ENCODE measurements at regions not wholly inside any gene's neighbourhood (a gene's known extent, or its start where the extent isn't known, plus 50 kb on each side); places are given as distances from the start of the nearest gene placed in this dataset.
"Not testable (repeated sequence)": the region's sequence is repeated elsewhere in the genome, so short reads cannot be mapped to it uniquely, and the experiment has no call there.

DNA sequence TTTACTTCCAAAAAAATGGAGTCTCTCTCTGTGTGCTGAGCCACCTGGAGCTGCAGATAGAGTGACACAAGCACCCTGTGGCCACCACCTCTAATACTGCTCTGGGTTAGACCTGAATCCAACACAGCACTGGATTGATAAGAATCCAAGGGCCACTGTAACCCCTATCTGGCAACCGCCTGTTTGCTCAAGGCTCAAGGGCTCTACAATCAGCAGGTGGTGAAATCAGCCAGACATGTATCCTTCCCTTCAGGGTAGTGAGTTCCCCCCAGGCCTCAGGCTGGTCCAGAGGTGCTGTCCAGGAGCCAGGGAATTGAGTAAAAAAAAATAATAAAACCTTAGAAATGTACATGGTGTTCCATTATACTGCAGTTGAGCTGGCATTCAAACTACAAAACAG, 509.0 kb downstream of the KIF4B start:
- no peak for DNase-seq

DNA sequence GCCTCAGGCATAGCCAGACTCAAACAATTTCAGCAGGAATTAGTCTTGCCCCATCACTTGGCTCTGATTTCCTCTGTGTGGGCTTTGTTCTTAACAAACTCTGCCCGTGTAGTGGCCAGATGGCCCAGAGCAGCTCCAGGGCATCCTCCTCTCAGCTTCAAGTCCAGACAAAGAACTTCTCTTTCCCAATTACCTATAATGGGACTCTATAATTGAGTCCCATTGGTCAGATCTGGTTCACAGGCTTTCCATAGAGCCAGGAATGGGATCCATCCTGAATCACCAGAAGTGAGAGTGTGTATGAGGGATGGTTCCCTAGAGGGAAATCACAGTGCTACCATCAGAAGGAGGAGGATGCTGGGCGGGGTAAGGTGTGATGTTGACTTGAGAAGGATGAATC, 515.8 kb downstream of the KIF4B start:
- DNase-seq = no peak

DNA sequence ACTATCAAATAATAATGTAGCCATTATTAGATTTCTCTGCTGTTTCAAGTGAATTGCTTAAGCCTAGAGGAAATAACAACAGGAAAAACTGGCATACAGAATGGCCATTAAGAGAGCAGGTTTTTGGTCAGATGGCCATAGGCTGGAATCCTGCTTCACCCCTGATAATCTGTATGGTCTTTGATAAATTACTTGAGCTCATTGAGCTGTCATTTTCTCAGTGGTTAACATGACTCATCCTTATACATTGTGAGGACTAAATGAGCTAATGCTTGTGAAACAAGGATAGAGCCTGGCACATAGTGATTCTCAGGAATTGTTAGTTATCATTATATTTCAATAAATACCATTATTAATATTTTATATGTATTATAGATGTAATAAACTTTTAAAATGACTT, 516.5 kb downstream of the KIF4B start:
- DNase-seq = no peak

DNA sequence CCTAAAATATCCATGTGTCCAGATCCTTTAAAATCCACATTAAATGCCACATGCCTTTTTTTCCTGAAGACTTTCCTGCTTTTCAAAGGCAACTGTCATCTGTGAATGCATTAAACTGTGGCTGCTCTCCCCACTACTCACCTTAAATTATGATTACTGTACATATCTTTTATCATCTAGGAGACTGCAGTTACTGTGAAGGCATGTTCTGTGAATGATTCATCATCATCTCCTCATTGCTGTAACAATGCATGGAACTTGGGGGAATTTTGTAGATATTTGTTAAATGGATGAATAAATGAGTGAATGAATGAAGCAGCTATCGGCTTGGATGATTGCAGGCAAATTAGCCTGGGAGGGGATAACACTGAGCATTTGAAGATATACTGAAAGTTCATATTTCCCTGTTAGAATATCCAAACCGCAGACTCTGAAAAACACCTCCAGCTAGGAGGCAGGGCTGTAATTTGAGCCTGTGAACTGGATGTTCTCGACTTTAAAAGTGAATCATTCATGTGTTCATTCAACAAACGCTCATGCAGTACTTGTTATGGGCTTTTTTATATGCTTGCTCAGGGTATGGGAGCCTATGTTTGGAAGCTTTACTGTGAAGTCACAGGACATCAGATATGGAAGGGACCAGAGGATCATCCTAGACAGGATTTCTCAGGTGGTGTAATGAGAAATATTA, 519.2 kb downstream of the KIF4B start:
- DNase-seq = no peak

DNA sequence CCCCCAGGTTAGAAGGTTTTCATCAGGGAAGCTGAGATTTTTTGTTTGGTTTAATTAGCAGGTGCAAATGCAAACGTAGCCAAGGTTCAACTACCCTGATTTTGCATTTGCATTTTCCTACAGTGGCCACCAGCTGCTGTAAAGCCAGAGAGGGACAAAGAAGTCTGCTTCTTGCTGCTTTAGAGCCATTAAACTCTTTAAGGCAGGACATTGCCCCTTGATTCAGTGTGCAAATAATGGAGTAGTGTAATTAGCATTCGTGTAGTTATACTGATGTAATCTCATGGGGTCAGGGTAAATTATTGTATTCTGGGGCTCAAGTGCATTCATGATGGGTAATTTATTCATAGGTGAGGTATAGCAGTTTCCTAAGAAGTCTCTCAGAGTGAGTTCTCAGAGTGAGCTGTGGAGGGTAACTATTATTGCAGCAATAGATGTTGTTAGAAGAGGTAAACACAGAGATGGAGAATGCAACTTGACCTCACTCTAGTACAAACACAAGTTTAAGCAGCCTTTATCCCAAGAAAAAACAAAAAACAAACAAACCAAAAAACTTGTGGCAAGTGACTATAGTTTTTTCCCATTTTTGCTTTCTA, 526.5 kb downstream of the KIF4B start:
- DNase-seq = no peak

DNA sequence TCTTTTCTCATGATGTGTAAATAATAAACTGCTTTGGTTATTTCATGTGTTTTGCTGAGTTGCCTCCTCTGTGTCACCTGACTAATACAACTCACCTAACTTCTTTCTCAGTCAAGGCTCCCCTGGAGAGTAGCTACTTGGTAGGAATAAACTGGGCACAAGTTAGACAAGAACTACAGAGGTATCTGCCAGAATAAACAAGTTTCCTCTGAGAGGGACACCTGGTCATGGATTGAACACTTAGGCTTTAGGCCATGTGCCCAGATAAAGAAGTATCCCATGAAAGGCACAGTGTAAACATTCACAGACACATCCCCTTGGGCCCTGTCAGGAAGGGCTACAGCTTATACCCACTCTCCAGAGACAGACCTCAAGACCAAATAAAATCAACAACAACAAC, 532.5 kb downstream of the KIF4B start:
- no peak for DNase-seq

DNA sequence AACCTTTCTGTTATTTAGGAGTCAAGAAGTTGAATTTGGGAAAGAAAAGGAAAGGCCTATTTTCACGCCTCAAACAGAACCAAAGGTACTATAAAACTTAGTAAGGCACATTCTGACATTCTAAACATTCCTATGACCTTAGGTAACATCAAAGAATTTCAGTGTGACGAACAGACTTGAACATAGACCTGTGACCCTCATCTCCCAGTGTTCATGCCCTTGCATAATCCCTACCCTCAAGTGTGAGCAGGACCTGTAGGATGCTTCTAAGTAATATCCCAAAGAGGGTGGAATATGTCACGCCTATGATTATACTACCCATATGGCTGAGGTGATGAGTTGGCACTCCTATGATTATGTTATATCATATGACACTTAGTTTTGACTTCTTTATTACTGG, 540.9 kb downstream of the KIF4B start:
- DNase-seq = no peak

DNA sequence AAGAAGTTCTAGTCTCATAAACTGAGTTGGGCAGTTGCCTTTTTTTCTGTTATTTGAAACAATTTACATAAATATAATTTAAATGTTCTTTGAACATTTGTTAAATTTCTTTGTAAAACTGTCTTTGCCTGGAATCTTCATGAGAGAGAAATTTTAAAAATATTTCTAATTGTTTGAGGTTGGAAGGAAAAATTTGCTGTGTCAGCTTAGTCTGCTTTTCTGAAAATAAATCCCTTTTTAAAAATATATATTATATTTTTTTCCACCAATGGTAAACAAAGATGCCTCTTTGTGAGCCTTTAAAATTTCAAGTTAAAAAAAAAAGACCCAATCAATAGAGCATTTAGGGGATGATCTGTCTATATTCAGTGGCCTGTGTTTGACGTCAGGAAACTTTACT, 542.7 kb downstream of the KIF4B start:
- DNase-seq = no peak

DNA sequence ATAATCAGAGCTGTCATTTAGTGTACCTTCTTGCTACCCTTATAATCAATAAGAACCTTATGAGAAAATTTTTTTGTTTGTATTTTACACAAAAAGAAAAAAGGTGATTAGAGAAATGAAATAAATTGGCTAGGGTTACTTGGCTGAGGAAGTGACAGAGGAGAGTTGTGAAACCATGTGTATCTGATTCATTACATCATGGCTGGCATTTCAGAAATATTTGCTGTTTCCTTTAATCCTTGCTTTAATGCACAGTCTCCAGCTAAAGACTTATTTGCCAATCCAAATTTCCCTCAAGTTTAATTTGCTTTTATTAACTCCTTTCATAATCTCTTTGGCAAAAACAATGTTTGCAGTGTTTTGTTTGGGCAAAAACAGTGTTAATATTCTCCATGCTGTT, 543.1 kb downstream of the KIF4B start:
- DNase-seq = no peak

DNA sequence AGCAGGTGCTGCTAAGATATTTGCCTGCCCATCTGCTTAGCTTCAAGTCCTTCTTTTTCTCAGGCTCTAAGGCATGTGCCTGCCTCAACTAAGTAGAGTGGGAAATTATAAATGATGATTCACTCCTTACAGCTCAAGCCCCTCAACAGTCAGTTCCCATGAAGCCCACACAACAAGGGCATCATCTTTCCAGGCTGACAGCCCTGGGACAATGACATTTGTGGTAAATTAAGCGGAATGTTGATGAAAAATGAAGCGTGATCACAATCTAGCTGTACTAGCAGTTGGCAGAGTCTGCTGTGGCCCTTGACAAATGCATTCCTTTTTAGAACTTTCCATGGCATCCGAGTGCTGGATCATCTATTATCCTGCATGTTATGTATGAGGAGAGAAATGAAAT, 548.6 kb downstream of the KIF4B start:
- DNase-seq = no peak

DNA sequence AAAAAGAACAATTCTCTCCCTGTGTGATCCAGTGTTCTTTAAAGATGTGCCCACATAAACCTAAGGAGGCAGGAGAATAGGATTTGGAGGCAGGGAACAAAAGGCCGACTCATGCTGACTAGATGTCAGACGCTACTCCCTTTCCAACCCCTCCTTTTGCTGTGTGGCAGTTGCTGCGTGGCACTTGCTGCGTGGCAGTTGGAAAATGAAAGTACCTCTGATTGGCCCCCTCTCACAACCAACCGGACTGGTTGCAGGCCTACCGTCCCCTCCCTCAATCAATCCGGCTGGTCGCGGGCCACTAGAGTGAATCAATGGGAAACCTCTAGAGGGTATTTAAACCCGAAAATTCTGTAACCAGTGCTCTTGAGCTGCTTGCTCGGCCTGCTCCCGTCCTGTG, 551.0 kb downstream of the KIF4B start:
- no peak for DNase-seq

DNA sequence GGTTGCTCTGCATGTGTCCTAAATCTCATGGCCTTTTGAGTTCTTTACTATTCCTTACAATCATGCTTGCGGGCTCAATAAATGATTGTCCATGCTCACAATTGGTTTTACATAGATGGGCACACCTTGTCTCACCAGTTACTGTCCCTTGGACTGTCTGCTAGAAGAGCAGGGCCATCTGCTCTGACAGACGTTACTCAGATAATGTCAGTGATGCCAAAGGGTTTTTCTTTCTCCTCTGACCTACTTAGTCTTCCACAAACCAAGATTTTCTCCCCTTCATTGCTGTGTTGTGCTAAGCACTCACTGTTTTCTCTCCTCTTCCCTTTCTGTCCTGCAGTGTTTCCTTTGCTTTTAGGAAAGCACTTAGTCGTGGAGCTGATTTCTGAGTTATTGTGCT, 562.3 kb downstream of the KIF4B start:
- DNase-seq = no peak

DNA sequence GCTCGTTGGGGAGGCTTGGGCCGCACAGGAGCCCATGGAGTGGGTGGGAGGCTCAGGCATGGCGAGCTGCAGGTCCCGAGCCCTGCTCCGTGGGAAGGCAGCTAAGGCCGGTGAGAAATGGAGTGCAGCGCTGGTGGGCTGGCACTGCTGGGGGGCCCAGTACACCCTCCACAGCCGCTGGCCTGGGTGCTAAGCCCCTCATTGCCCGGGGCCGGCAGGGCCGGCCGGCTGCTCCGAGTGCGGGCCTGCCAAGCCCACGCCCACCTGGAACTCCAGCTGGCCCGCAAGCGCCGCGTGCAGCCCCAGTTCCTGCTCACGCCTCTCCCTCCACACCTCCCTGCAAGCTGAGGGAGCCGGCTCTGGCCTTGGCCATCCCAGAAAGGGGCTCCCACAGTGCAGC, 573.3 kb downstream of the KIF4B start:
- DNase-seq = not testable (repeated sequence)

DNA sequence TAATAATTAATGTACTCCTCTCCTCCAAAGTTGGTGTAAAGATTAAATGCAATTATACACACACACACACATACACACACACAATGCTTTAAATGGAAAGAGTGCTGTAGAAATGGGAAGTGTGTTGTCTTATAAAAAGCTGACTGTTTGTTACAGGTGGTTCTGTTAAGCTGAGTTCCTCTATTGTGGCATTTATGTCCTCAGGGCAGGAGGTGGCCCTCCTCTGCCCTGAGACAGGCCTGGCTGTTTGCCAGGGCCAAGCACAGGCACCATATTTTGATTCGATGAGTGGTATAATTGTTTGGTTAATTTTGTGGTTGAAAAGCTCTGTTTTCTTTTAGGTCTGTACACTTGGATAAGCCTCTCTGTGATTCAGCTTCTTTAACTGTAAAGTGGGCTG, 573.9 kb downstream of the KIF4B start:
- no peak for DNase-seq

DNA sequence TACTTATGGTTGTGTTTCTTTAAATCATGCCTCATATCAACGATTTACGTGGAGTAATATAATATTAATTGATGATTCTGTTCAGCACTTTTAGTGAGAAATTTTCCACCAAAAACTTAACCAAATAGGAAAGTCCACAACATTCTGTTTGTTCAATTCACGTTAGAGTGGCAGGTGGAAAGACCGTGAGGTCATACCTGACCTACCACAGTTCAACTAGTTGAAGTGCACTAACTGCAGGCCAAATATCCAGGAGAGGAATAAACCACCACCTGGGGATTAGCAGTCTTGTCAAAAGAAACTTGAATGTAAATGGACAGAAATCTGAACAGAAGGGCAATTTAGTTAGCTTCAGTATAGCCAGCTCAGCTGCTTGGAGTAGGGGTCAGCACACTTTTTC, 577.7 kb downstream of the KIF4B start:
- DNase-seq = no peak

DNA sequence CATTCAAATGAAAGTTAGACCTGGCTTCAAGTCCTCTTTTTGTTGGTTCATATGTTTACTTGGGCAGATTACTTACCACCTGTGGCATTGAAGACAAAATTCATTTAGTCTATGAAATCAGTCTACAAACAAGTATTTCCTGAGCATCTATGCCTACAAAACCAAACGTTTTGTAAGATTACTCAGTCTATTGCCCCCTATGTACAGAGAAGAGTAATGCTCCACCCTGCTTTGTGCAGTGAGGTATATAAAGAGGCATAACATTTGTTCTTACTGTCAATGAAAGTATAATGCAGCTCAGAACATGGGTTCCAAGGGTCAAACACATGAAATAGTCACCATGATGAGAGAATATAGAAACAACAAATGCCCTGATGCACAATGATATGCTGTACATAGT, 580.7 kb downstream of the KIF4B start:
- DNase-seq = no peak

DNA sequence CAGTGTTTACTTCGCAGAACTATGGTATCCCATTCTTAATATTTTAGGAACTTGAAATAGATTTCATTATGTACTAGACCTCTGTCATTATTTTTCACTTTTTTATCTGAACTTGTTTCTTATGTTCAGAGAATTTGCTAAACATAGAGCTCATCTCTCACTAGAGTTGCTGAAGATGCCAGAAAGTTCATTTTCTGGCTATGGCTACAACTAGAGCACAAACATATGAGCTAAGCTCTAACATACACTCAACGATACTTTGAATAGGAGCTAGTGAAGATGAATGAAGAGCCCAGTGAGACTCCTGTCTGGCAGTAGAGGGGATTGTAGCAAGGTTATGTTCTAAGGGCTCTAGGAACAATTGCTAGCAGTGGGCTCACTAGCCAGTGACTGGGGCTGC, 582.2 kb downstream of the KIF4B start:
- DNase-seq = no peak

DNA sequence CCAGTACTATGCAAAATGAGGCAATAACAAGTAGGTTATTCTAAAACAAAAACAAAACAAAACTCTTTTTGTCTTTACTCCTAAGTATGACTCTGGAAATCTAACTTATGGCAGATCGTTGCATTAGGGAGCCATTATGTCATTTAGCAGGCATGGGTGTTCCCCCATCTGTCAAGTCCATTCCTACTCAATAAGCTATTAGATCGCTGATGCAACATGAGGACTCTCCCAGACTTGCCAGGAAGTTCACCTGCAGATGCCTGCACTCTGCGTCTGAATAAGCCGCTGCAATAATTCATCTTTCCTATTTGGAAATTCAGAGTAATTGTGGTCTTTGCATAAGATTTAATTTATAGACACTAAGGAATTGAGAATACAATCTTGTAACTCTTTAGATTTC, 585.0 kb downstream of the KIF4B start:
- DNase-seq = no peak

DNA sequence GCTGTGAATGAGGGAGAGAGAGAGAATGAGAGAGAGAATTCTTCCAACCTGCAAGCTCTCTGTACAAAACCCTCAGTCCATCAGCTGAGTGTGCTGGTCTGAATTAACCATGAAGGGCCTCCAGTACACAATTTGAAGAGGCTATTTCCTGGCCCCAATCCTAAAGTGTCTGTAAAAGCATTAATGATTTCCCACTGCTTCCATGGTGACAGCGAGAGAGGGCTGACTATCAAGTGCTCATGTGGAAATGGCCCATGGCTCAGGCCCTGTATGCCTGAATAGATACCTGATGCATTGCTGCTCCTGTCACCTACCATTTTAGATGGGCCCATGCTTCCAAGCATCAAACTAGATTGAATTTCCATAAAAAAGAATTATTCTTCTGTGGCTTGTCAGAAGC, 592.4 kb downstream of the KIF4B start:
- DNase-seq = no peak

DNA sequence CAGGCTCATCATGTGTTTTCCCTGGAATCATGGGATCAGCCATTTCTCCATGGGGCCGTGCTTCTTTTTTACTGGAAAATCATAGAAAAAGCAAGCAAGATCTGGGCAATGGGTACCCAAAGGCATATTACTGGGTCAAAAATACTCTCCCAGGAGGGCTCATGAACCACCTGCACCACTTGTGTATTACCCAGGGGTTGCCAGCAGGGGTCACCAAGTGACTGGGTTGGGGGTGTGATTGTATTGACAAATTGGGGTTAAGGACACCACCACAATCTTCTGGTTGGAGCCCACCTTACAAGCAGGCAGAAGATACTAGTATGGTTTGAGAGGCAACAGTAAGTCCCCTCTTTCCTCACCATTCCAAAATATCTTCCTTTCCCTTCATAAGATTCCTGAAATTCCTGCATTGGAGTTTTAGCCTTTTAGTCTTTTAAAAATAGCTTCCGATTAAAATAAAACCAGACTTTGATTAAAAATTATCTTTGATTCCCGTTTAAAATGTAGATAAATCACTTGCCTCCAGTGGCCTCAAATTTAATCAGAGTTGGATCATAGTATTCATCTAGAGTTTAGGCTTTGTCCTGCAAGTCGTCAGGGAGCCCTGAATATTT, 603.3 kb downstream of the KIF4B start:
- DNase-seq = peak; percentile 25

DNA sequence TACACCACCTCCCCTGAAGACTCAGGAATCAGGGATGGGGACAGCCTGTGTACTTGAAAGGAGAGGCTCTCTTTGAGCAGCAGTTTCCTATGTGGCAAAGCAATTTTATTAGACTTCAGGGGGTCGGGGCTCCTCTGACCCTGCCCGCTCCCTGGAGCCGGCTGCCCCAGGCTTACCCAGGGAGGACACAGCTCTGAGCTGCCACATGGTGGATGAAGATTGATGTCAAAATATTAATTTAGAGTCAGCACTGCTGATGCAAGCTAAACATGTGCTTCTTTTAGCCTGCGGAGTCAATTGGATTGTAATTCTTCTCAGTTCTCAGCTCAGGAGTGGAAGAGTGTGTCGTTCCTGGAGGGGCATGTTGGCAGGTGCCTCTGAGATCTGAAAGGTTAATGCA, 606.1 kb downstream of the KIF4B start:
- DNase-seq = no peak

DNA sequence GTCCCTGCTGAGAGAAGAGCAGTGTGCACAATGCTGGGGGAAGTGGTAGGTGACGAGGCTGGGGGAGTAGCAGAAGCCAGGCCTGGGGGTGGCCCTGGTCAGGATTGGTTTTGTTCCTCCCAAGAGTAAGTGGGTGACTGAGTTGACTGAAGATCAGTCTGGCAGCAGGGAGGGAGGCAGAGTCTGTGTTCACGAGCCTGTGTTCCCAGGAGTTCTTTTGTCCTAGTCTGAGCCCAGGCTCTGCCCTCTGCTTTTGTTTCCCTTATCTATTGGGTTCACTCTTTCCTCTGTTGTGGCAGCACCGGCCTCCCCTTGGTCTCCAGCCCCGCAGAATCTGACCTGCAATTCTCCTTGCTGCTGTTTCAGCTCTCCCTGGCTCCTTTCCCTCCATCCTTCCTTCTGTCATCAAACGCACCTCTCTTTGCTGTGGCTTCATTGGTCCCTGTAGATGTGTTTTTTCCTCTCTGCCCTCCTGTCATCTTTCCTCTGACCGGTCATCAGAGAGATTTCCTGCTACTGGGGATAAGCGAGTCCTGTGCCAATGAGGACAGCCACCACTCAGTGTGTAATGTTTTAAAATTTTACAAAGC, 607.4 kb downstream of the KIF4B start:
- no peak for DNase-seq

DNA sequence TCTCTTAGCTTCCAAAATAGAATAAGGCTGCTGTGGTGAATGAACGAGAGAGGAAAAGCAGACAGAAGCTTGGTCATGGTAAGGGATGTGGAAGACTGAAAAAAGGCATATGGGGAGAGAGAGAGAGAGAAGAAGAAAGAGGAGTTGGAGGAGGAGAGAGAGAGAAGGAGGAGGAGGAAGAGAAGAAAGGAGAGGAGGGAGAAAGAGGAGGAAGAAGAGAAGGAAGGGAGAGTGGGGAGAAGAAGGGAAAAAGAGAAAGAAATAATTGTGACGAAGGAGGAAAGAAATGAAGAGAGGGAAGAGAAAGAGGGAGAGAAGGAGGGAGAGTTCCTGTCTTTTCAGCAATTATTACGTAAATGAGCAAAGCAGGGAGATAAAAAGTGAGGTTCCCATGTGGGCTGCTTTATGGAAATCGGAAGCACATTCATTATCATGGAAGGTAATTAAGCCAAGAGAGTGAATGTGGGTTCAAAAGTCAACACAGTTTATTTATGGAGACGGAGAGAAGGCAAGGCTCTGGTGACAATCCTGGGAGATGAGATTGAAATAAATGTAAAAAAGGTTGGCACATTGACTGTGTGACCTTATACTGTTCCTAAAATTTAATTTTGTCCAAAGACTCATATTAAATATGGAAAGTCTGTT, 611.2 kb downstream of the KIF4B start:
- DNase-seq = no peak

DNA sequence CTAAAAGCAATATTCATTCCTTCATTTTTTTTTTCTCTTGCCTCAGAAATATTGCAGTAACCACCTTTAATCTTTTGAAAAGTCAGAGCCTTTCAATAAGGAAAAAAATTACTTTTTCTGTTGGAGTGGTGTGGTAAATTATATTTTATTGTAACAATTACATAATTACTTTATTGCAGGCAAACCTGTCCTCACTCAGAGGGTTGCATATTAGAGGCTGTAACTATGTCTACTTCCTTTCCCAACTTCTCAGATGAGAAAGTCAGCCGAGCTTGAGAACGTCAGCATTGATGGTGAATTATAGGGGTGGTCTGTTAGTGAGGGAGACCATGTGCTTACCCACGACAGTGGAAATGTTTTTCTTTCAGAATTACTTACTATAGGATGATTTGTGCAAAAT, 611.8 kb downstream of the KIF4B start:
- no peak for DNase-seq
